ENCODE measurements at regions not wholly inside any gene's neighbourhood (a gene's known extent, or its start where the extent isn't known, plus 50 kb on each side); places are given as distances from the start of the nearest gene placed in this dataset.
A peak's percentile ranks its signal among the peaks of the same experiment; 100 is the strongest.

DNA sequence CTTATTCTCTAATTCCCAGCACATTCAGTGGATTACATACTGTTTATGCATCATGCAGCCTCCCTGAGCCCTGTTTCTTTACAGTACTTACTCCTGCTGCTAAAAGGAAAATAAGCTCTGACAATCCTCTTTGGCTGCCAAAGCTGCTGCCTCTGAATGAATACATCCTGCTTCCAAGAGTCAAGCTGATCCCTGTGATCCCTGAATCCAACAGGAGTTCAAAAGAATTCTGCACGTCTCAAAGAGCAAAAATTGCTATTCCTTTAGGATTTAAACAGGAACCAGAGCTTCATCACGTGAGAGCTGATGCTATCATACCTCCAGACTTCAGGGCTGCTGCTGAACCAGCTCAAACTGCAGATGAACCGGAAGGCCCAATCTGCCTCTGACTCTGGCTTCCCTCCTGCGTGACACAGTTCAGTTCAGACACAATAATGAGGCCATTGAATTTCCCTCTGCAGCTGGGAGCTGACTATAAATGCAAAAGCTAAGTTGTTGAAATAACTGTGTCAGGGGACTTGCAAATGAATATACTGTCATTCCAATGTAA lies 851.0 kb upstream of the PHF14 start:
- Mint-ChIP-seq H3K27me3 (ENCODE audit: unreplicated experiment) (no peaks in the 10 kb centered on the region), H3K9me3 (ENCODE audit: unreplicated experiment) (no peaks in the 10 kb centered on the region), H3K36me3 (ENCODE audit: unreplicated experiment) (peaks cover 1% of the 10 kb centered on the region), H3K4me1 (ENCODE audit: unreplicated experiment) (peaks cover 17% of the 10 kb centered on the region), H3K27ac (ENCODE audit: unreplicated experiment) (peak overlapping the region; percentile 71), H3K4me3 (ENCODE audit: unreplicated experiment) (no peak overlapping the region)
- DNase-seq (ENCODE audit: extremely low spot score, unreplicated experiment), result no peak
- TF ChIP-seq, protein P1, sequence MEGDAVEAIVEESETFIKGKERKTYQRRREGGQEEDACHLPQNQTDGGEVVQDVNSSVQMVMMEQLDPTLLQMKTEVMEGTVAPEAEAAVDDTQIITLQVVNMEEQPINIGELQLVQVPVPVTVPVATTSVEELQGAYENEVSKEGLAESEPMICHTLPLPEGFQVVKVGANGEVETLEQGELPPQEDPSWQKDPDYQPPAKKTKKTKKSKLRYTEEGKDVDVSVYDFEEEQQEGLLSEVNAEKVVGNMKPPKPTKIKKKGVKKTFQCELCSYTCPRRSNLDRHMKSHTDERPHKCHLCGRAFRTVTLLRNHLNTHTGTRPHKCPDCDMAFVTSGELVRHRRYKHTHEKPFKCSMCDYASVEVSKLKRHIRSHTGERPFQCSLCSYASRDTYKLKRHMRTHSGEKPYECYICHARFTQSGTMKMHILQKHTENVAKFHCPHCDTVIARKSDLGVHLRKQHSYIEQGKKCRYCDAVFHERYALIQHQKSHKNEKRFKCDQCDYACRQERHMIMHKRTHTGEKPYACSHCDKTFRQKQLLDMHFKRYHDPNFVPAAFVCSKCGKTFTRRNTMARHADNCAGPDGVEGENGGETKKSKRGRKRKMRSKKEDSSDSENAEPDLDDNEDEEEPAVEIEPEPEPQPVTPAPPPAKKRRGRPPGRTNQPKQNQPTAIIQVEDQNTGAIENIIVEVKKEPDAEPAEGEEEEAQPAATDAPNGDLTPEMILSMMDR (IDR thresholded peaks at IDR 0.05), result no peak

DNA sequence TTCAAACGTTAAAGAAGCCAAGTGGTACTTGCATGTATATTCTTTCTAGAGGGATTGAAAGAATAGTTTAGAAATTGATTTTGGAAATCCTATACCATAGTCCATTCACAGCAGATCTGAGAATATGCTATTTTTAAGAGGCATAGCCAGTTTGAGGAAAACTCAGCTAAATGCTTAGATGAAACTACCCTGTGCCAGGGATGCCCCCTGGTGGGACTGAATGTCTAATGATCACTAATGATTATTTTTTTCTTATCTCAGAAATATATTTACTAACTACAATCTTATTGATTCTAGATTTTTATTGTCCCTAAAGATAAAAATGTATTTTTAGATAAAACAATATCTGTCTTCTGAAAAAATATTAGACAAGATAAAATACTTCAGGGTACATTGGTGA lies 844.9 kb upstream of the PHF14 start:
- Mint-ChIP-seq H3K36me3 (ENCODE audit: unreplicated experiment) (no peaks in the 10 kb centered on the region), H3K27ac (ENCODE audit: unreplicated experiment) (no peak overlapping the region), H3K27me3 (ENCODE audit: unreplicated experiment) (no peaks in the 10 kb centered on the region), H3K9me3 (ENCODE audit: unreplicated experiment) (no peaks in the 10 kb centered on the region), H3K4me3 (ENCODE audit: unreplicated experiment) (no peak overlapping the region), H3K4me1 (ENCODE audit: unreplicated experiment) (no peaks in the 10 kb centered on the region)
- TF ChIP-seq, protein P1 (IDR thresholded peaks at IDR 0.05), result peak; percentile 42
- DNase-seq (ENCODE audit: extremely low spot score, unreplicated experiment), result no peak

DNA sequence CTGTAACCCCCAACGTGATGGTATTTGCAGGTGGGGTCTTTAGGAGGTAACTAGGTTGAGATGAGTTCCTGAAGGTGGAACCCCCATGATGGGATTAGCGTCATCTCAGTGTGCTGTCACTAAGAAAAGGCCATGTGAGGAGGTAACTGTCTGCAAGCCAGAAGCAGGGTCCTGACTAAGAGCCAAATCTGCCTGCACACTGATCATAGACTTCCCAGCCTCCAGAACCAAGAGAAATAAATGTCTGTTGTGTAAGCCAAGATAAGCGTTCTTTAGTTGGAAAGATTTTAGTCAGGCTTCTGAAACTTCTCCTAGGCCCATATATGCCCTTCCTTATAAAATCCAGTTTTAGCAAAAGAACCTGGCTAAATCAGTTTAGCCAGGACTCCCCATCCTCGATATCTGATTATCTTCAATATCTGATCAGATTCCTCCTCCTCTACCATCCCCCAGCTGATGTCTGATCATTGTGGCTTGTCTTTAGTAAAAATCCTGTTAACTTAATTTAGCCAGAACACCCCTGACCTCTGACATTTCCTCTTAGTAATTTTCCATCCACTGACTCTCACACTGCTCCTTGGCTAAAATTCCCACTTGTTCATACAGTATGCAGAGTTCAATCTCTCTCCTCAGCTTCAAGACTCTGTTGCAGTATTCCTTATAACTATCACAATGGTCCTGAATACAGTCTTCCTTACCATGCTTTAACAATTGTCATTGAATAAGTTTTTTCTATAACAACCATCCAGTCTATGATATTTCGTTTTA lies 835.4 kb upstream of the PHF14 start:
- H3K27ac Mint-ChIP-seq (ENCODE audit: unreplicated experiment), result no peak overlapping the region
- H3K4me1 Mint-ChIP-seq (ENCODE audit: unreplicated experiment), result peaks cover 6% of the 10 kb centered on the region
- no peaks in the 10 kb centered on the region for H3K9me3 Mint-ChIP-seq (ENCODE audit: unreplicated experiment)
- TF ChIP-seq, protein P1 (IDR thresholded peaks at IDR 0.05), result no peak
- no peaks in the 10 kb centered on the region for H3K36me3 Mint-ChIP-seq (ENCODE audit: unreplicated experiment)
- DNase-seq (ENCODE audit: extremely low spot score, unreplicated experiment), result no peak
- no peak overlapping the region for H3K4me3 Mint-ChIP-seq (ENCODE audit: unreplicated experiment)
- no peaks in the 10 kb centered on the region for H3K27me3 Mint-ChIP-seq (ENCODE audit: unreplicated experiment)

DNA sequence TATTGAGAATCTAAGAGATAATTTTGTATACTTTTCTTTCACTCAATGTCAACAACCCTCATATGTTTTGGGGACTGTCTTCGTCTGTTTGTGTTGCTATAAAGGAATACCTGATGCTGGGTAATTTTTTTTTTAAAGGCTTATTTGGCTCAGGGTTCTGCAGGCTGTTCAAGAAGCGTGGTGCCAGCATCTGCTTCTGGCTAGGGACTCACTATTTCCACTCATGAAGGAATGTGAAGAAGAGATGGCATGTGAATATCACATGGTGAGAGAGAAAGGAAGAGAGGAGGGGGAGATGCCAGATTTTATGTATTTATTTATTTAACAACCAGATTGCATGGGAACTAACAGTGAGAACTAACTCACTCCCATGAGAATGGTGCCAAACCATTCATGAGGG lies 827.4 kb upstream of the PHF14 start:
- H3K4me1 Mint-ChIP-seq (ENCODE audit: unreplicated experiment), result peaks cover 25% of the 10 kb centered on the region
- no peaks in the 10 kb centered on the region for H3K27me3 Mint-ChIP-seq (ENCODE audit: unreplicated experiment)
- no peak for DNase-seq (ENCODE audit: extremely low spot score, unreplicated experiment)
- H3K4me3 Mint-ChIP-seq (ENCODE audit: unreplicated experiment), result no peak overlapping the region
- TF ChIP-seq, protein P1 (IDR thresholded peaks at IDR 0.05), result no peak
- no peaks in the 10 kb centered on the region for H3K36me3 Mint-ChIP-seq (ENCODE audit: unreplicated experiment)
- H3K9me3 Mint-ChIP-seq (ENCODE audit: unreplicated experiment), result no peaks in the 10 kb centered on the region
- H3K27ac Mint-ChIP-seq (ENCODE audit: unreplicated experiment), result no peak overlapping the region

DNA sequence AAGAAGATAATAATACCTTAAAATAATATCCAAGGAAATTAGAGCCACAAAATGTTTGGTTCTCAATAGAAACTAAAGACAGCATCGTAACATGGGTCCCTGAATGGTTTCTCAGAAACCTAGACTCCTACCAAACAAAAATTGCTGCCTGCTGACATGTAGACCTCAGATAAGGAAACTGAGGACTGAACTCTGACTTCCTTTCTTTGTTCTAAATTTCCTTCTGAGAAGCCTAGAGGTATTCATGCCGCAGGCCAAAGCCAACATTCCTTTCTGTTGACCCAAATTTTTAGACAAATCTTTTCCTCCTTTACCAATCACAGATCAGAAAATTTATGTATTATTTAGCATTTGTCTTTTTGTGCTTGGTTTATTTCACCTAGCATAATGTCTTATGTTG lies 816.7 kb upstream of the PHF14 start:
- Mint-ChIP-seq H3K27ac (ENCODE audit: unreplicated experiment) (no peak overlapping the region), H3K27me3 (ENCODE audit: unreplicated experiment) (no peaks in the 10 kb centered on the region), H3K4me3 (ENCODE audit: unreplicated experiment) (no peak overlapping the region), H3K9me3 (ENCODE audit: unreplicated experiment) (no peaks in the 10 kb centered on the region), H3K36me3 (ENCODE audit: unreplicated experiment) (no peaks in the 10 kb centered on the region), H3K4me1 (ENCODE audit: unreplicated experiment) (peaks cover 8% of the 10 kb centered on the region)
- no peak for DNase-seq (ENCODE audit: extremely low spot score, unreplicated experiment)
- TF ChIP-seq, protein P1 (IDR thresholded peaks at IDR 0.05), result no peak
